Common myeloid progenitor, CD34-positive (primary cell): ENCODE measurements at regions not wholly inside any gene's neighbourhood (a gene's known extent, or its start where the extent isn't known, plus 50 kb on each side); places are given as distances from the start of the nearest gene placed in this dataset.
"Not testable (repeated sequence)": the region's sequence is repeated elsewhere in the genome, so short reads cannot be mapped to it uniquely, and the experiment has no call there.

Experiments used
- CTCF ChIA-PET: fragments of 350-600 bp; sonication (Branson Sonifier 250); formaldehyde crosslinking; loops from one replicate; lab custom pipeline; 2021; ENCODE audit warnings: antibody characterized with exemption; lab: Charles Lee
- POLR2A ChIA-PET: fragments of 350-600 bp; sonication (Branson Sonifier 250); formaldehyde crosslinking; loops from one replicate; lab custom pipeline; 2021; ENCODE audit warnings: antibody characterized with exemption; lab: Charles Lee
- DNase-seq, 3 donors: peaks; one replicate each; pipeline versions ENCODE4 v3.0.0 to v3.0.0-alpha.2; 2013
- H3K27ac ChIP-seq, 2 experiments: 1 replicate in 1 of 2; 2 replicates in 1 of 2; pipeline ENCODE4 v1.7.0; 2013; ENCODE audit warnings: inconsistent platforms in 2 of 2, low read length in 2 of 2, mild to moderate bottlenecking in 2 of 2, low read depth in 1 of 2, moderate library complexity in 1 of 2; ENCODE audit not compliant: severe bottlenecking in 2 of 2, insufficient read depth in 1 of 2, poor library complexity in 1 of 2
- H3K27me3 ChIP-seq, 5 experiments: replicated peaks in 2 of 5; 1 replicate in 3 of 5; 2 replicates in 2 of 5; pipeline versions ENCODE4 v1.6.1 to v1.7.0; 2013; ENCODE audit warnings: low read length in 4 of 5, mild to moderate bottlenecking in 2 of 5, moderate library complexity in 2 of 5, inconsistent platforms in 1 of 5; ENCODE audit not compliant: insufficient read depth in 5 of 5, control insufficient read depth in 4 of 5
- H3K36me3 ChIP-seq, 4 experiments: 1 replicate in 2 of 4; 2 replicates in 2 of 4; pipeline versions ENCODE4 v1.6.1 to v1.7.0; 2013; ENCODE audit warnings: low read length in 3 of 4, control low read depth in 1 of 4, mild to moderate bottlenecking in 1 of 4; ENCODE audit not compliant: control insufficient read depth in 4 of 4, insufficient read depth in 4 of 4
- H3K4me1 ChIP-seq, 4 experiments: 1 replicate in 3 of 4; 2 replicates in 1 of 4; pipeline versions ENCODE4 v1.6.1 to v1.7.1; 2013; ENCODE audit warnings: low read length in 3 of 4, mild to moderate bottlenecking in 3 of 4, control low read depth in 1 of 4, inconsistent platforms in 1 of 4, moderate library complexity in 1 of 4; ENCODE audit not compliant: control insufficient read depth in 4 of 4, insufficient read depth in 4 of 4; ENCODE audit errors: control extremely low read depth in 1 of 4
- H3K4me3 ChIP-seq, 7 experiments: 1 replicate in 4 of 7; 2 replicates in 3 of 7; pipeline versions ENCODE4 v1.5.1 to v1.7.0; 2013; ENCODE audit warnings: mild to moderate bottlenecking in 7 of 7, low read length in 6 of 7, moderate library complexity in 6 of 7, inconsistent platforms in 2 of 7, low read depth in 2 of 7, control low read depth in 1 of 7; ENCODE audit not compliant: insufficient read depth in 4 of 7, control insufficient read depth in 1 of 7; ENCODE audit errors: extremely low read depth in 1 of 7
- H3K9me3 ChIP-seq, 5 experiments: 1 replicate in 4 of 5; 2 replicates in 1 of 5; pipeline versions ENCODE4 v1.6.1 to v1.7.1; 2013; ENCODE audit warnings: low read length in 4 of 5, mild to moderate bottlenecking in 2 of 5, inconsistent platforms in 1 of 5, low read depth in 1 of 5, moderate library complexity in 1 of 5; ENCODE audit not compliant: control insufficient read depth in 4 of 5, insufficient read depth in 2 of 5; ENCODE audit errors: control extremely low read depth in 1 of 5
- WGBS: methylation state at CpG from one replicate; pipeline ENCODE4 v1.1.5; 2013; ENCODE audit not compliant: insufficient coverage; 5-methylcytosine and 5-hydroxymethylcytosine counted together

- H3K36me3 ChIP-seq, result not testable (repeated sequence)
These were observed 102.3 kb downstream of the ZNF267 start for GRCh38 chr16:31975826-31976419.

DNA sequence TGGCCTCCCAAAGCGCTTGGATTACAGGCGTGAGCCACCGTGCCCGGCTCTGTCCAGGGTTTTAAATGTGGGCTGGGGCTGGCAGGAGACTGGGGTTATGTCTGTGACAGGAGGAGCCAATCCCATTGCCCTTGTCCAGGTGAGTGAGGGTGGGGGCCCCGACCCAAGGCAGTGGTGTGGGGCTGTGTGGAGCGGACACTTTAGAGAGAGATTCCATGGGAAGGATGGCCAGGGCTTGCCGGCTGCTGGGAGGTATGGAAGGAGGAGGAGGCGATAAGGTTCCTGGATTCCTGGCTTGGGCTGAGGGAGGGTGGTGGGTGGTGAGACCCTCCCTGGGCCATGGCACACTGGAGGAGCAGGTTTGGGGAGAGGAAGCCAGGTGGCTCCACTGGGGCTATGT lies 104.9 kb downstream of the ZNF267 start:
- CTCF ChIA-PET, H3K4me3 ChIP-seq, H3K27me3 ChIP-seq, H3K4me1 ChIP-seq, H3K9me3 ChIP-seq, DNase-seq, H3K27ac ChIP-seq, POLR2A ChIA-PET, H3K36me3 ChIP-seq: not testable (repeated sequence)
- WGBS, result no CpG with 5 or more reads among the region's 8 CpGs

More at GRCh38 chr16:31975826-31976419, 102.3 kb downstream of the ZNF267 start:
- DNase-seq, H3K27ac ChIP-seq, POLR2A ChIA-PET, H3K4me3 ChIP-seq, H3K27me3 ChIP-seq, H3K9me3 ChIP-seq, H3K4me1 ChIP-seq, CTCF ChIA-PET: not testable (repeated sequence)
- 92% methylated on average over 8 of the region's 23 CpGs for WGBS

DNA sequence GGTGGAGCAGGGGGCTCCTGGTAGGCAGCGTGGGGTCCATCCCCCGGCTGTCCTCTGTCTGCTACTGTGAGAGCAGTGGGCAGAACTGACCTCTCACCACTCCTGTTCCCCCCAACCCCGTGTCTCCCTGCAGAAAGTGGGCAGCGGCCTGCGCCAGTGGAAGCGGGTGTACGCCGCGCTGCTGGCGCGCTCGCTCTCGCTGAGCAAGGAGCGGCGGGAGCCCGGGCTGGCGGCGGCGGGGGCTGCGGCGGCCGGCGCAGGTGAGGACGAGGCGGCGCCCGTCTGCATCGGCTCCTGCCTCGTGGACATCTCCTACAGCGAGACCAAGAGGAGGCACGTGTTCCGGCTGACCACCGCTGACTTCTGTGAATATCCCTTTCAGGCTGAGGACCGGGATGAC lies 108.1 kb downstream of the ZNF267 start:
- H3K36me3 ChIP-seq, H3K27ac ChIP-seq, H3K27me3 ChIP-seq, H3K4me1 ChIP-seq, DNase-seq, POLR2A ChIA-PET, H3K9me3 ChIP-seq, H3K4me3 ChIP-seq, CTCF ChIA-PET: not testable (repeated sequence)
- 89% methylated on average over 5 of the region's 34 CpGs for WGBS

DNA sequence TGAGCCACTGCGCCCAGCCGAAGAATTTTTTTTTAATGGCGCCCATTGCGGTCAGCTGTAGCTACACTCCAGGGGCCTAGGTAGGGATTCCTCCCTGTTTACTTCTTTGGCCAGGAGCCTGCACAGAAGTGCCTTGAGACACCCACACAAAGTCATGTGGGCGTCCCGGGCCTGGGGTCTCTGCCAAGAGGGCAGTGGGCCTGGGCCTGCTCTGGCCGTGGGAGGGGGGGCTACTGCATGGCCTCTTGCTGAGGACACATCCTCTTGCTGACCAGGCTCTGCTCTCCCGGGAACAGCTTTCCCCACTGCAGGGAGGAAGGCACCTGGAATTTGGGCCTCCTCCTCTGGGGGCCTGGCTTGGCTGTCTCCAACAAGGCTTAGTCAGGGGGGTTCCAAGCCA lies 109.4 kb downstream of the ZNF267 start:
- H3K4me3 ChIP-seq, POLR2A ChIA-PET, H3K9me3 ChIP-seq, H3K27me3 ChIP-seq, CTCF ChIA-PET, H3K36me3 ChIP-seq, H3K4me1 ChIP-seq, DNase-seq, H3K27ac ChIP-seq: not testable (repeated sequence)
- WGBS, result no CpG with 5 or more reads among the region's 8 CpGs

DNA sequence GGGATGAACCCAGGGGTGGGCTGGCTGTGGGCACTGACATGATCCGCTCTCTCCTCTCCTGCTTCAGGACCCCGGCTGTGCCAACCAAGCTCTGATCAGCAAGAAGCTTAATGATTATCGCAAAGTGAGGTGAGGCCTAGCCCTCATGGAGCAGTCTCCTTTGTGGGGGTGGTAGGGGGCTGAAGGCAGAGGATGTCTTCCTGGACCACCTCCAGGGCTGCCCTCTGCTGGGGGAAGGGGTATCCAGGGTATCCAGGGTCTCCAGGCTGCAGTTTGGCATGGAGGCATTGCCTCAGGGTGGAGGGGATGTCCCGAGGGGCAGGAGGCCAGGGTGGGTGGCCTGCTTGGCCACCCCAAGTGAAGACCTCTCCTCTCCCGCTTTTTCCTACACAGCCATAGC lies 110.1 kb downstream of the ZNF267 start:
- H3K27me3 ChIP-seq, H3K27ac ChIP-seq, DNase-seq, CTCF ChIA-PET, H3K4me1 ChIP-seq, H3K9me3 ChIP-seq, POLR2A ChIA-PET, H3K36me3 ChIP-seq, H3K4me3 ChIP-seq: not testable (repeated sequence)
- no CpG with 5 or more reads among the region's 5 CpGs for WGBS

DNA sequence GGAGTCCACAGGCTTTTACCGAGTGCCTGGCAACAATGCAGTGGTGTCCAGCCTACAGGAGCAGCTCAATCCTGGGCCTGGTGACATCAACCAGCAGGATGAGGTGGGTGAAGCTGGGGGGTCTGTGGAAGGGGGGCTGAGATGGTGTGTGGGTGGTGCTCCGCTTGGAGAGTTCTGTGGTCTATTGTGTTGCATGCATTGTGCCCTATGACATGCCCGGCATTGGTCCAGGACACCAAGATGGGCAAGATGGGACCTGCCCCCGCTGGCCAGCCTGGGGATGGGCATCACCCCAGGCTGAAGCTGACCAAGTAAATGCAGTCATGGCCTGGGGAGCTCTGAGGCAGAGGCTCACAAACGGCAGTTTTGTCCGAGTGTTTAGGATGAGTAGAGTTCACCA lies 113.3 kb downstream of the ZNF267 start:
- H3K4me3 ChIP-seq, POLR2A ChIA-PET, H3K4me1 ChIP-seq, H3K36me3 ChIP-seq, H3K27me3 ChIP-seq, H3K9me3 ChIP-seq, DNase-seq, CTCF ChIA-PET, H3K27ac ChIP-seq: not testable (repeated sequence)
- WGBS, result 90% methylated on average over 2 of the region's 6 CpGs

GRCh38 chr16:31988595-31989581 lies 115.3 kb downstream of the ZNF267 start:
- DNase-seq, POLR2A ChIA-PET, H3K9me3 ChIP-seq, CTCF ChIA-PET, H3K27me3 ChIP-seq, H3K4me3 ChIP-seq, H3K4me1 ChIP-seq, H3K36me3 ChIP-seq, H3K27ac ChIP-seq: not testable (repeated sequence)
- WGBS, result no CpG with 5 or more reads among the region's 23 CpGs
